ENCODE measurements at regions not wholly inside any gene's neighbourhood (a gene's known extent, or its start where the extent isn't known, plus 50 kb on each side); places are given as distances from the start of the nearest gene placed in this dataset.

DNA sequence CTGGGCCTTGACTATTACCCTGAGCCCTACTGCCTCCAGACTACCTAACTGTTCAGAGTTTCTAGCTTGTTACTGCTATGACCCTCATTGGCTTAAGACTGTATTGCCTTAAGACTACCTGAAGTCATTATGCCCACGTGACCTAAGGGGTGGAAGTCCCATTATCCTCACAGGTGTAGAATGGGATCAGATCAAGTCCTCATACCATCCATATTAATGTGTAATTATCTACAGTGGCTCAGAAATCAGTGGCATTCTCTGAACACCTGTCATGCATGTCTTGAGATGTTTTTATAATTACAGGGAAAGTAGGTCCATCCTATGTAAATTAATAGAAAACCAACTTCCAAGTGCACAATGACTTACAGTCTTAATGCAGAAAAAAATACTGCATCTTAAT lies 124.0 kb upstream of the CDC42EP3 start:
- Histone ChIP-seq H3K79me2 (ENCODE audit: insufficient read depth, low read length) (no peaks in the 10 kb centered on the region), H2BK5ac (ENCODE audit: insufficient read length, low read length) (no peak overlapping the region), H2BK120ac (ENCODE audit: low read depth, low read length, poor library complexity, severe bottlenecking) (no peak overlapping the region), H3K23ac (ENCODE audit: insufficient read length, low read depth, low read length) (no peak overlapping the region), H3T11ph (ENCODE audit: low read length) (no peak overlapping the region), H3K56ac (ENCODE audit: insufficient read length, low read depth, low read length) (no peak overlapping the region), H2AFZ (ENCODE audit: low read length) (no peak overlapping the region), H3K4ac (ENCODE audit: low read depth, low read length) (no peak overlapping the region), H2BK15ac (ENCODE audit: low read depth, low read length) (no peak overlapping the region), H3K9ac (ENCODE audit: extremely low read depth, insufficient read length, low read length) (no peak overlapping the region), H3K4me1 (ENCODE audit: insufficient read depth, low read length) (no peaks in the 10 kb centered on the region; the same call in 1 of the 2 replicates), H4K8ac (replicated peaks; ENCODE audit: insufficient read length, low read depth, low read length) (no peak overlapping the region), H3K23me2 (ENCODE audit: insufficient read length, low read depth, low read length, poor library complexity, severe bottlenecking) (no peaks in the 10 kb centered on the region), H3K18ac (ENCODE audit: insufficient read length, low read depth, low read length) (no peak overlapping the region), H3K4me2 (ENCODE audit: insufficient read depth, insufficient read length, low read length) (no peak overlapping the region), H2BK20ac (ENCODE audit: low read depth, low read length, poor library complexity, severe bottlenecking) (no peak overlapping the region), H3K27me3 (ENCODE audit: insufficient read depth, low read length) (no peaks in the 10 kb centered on the region), H2BK12ac (ENCODE audit: insufficient read length, low read depth, low read length) (no peak overlapping the region), H3K9me3 (ENCODE audit: control insufficient read depth, low read depth, low read length) (no peaks in the 10 kb centered on the region), H4K5ac (ENCODE audit: insufficient read length, low read depth, low read length) (no peak overlapping the region), H3K79me1 (ENCODE audit: insufficient read depth, low read depth, low read length, poor library complexity, severe bottlenecking) (no peaks in the 10 kb centered on the region), H3K27ac (ENCODE audit: insufficient read length, low read depth, low read length) (no peak overlapping the region), H3K14ac (ENCODE audit: insufficient read depth, low read length) (no peak overlapping the region), H2AK5ac (ENCODE audit: insufficient read length, low read length) (no peak overlapping the region), H4K20me1 (ENCODE audit: control insufficient read depth, insufficient read depth, insufficient read length) (no peaks in the 10 kb centered on the region), H4K91ac (ENCODE audit: insufficient read length, low read depth, low read length) (no peak overlapping the region)
- Mint-ChIP-seq H3K27ac (no peak overlapping the region), H3K9me3 (no peaks in the 10 kb centered on the region), H3K4me3 (no peak overlapping the region), H3K36me3 (ENCODE audit: insufficient read depth in 1 of 3, low read depth in 3 of 3) (no peaks in the 10 kb centered on the region), H3K4me1 (peaks cover 2 to 5% of the 10 kb centered on the region in 2 experiments; a peak in 1 of 4 replicates), H3K27me3 (ENCODE audit: low read depth) (no peaks in the 10 kb centered on the region)
- no peak for DNase-seq
- TF ChIP-seq, protein P1, sequence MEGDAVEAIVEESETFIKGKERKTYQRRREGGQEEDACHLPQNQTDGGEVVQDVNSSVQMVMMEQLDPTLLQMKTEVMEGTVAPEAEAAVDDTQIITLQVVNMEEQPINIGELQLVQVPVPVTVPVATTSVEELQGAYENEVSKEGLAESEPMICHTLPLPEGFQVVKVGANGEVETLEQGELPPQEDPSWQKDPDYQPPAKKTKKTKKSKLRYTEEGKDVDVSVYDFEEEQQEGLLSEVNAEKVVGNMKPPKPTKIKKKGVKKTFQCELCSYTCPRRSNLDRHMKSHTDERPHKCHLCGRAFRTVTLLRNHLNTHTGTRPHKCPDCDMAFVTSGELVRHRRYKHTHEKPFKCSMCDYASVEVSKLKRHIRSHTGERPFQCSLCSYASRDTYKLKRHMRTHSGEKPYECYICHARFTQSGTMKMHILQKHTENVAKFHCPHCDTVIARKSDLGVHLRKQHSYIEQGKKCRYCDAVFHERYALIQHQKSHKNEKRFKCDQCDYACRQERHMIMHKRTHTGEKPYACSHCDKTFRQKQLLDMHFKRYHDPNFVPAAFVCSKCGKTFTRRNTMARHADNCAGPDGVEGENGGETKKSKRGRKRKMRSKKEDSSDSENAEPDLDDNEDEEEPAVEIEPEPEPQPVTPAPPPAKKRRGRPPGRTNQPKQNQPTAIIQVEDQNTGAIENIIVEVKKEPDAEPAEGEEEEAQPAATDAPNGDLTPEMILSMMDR (conservative IDR thresholded peaks at IDR 0.05) = no peak
- no CpG with 5 or more reads among the region's 1 CpG for WGBS (ENCODE audit: extremely low coverage, insufficient read length, low lambda C conversion rate)
